NCI-H748 treated with DMSO at 0.1 percent for 48 hours (cell line): ENCODE measurements at regions not wholly inside any gene's neighbourhood (a gene's known extent, or its start where the extent isn't known, plus 50 kb on each side); places are given as distances from the start of the nearest gene placed in this dataset.
"Not testable (repeated sequence)": the region's sequence is repeated elsewhere in the genome, so short reads cannot be mapped to it uniquely, and the experiment has no call there.

Experiments used
- DNase-seq: peaks from one replicate; lab custom pipeline; 2025; lab: John Stamatoyannopoulos, UW

DNA sequence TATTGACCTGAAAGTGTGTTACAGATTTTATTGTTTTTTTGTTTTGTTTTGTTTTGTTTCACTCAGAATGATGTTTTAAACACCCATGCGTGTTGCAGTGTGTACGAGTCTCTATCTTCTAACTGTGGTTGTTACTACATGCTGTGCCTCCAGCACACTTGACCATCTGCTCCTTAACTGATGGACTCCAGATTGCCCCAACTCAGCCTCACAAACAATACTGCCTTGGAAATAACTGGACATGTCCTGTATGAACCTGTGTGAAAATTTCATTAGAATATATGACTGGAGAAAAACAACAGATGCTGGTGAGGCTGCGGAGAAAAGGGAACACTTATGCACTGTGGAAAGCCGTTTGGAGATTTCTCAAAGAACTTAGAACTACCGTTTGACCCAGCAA is 68.7 kb upstream of the HAND1 start:
- no peak for DNase-seq

DNA sequence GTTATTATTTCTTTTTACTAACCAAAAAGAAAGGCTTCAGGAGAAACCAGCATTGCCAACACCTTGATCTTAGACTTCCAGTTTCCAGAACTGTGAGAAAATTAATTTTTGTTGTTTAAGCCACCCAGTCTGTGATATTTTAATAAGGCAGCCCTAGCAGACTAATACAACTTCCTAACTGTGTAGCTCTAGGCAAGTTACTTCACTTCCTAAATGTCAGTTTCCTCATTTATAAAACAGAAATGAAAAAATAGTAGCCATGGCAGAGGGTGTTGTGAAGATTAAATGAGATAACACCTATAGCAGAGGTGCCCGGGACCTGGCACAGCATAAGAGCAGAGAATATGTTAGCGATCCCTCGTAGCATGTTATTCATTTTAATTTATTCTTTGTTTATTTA is 66.6 kb upstream of the HAND1 start:
- no peak for DNase-seq

DNA sequence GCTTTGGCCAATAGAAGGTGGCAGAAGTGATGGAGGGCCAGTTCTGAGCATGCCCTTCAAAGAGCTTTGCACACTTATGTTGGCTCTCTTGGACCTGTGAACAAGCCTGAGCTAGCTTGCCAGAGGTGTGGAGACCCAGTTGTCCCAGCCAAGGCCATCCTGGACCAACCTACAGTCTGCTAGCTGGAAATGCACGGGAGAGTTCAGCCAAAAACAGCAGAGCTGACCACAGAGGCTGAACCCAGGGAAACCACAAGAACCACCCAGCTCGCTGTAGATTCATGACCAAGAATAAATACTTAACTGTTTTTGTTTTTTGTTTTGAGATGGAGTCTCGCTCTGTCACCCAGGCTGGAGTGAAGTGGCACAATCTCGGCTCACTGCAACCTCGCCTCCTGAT is 65.4 kb upstream of the HAND1 start:
- DNase-seq, result no peak

DNA sequence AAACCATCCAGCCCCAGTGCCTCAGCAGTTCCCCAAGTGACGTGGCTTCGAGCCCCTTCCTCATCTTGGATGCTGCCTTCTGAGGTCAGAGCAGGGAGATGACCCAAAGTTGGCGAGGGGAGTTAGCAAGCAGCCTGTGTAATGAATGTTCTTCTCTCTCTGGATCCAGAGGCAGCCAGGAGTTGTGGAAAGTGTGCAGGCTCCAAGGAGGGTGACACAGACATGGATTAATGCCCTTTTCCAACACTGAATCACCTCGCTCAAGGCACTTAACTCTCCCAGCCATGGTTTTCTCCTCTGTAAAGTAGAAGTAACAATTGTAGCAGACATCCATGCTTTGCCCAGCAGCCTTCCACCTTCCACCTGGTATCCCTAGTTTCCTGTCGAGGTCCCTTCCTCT is 64.6 kb upstream of the HAND1 start:
- no peak for DNase-seq

DNA sequence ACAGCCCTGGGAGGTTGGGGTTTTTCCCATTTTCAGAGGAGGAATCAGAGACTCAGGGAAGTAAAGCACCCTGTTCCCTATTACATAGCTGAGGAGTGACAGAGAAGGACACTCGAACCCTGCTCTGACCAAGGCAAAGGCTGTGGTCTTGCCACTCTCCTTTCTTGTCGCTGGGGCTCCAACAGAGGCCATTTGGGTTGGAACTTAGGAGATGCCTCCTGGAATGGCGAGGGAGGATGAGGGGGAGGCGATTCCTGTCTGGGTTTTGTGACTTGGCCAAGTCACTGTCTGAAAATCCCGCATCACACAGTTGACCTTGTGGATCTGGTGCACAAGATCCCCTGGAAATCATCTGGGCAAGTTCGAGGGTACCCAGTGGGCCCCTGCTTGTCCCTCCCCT is 64.0 kb upstream of the HAND1 start:
- no peak for DNase-seq

DNA sequence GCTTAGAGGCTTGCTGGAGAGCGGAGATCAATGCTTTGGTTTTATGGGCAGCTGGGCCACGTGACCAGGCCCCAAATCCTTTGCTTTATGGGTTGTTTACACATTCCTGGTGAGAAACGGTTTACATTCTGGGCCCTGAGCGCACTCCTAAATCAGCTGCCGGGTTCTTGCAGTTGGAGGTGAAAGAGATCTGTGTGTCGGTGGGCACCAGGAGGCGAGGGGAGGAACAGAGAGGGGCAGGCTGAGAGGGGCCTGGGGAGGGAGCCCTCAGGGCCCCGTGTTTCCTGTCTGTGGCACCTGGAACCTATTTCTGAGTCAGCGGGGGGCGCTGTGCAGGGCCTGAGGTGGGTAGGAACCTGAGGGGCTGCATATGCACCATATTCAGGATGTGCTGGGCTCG is 63.5 kb upstream of the HAND1 start:
- no peak for DNase-seq

DNA sequence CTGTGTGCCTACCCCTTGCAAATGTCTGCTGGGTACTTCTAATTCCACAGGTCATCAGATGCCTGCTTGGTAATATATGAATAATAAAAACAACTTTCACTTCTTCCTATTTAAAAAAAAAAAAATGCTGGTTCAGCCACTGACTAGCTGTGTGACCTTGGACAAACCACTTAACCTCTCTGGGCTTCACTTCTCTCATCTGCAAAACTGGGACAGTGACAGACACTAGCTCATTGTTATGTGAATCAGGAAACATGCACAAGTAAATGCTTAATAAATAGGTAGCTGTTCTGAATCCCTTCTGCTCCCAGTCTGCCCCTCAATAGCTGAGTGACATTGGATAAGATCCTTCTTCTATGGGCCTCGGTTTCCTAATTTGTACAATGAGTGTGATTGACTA is 62.6 kb upstream of the HAND1 start:
- no peak for DNase-seq

DNA sequence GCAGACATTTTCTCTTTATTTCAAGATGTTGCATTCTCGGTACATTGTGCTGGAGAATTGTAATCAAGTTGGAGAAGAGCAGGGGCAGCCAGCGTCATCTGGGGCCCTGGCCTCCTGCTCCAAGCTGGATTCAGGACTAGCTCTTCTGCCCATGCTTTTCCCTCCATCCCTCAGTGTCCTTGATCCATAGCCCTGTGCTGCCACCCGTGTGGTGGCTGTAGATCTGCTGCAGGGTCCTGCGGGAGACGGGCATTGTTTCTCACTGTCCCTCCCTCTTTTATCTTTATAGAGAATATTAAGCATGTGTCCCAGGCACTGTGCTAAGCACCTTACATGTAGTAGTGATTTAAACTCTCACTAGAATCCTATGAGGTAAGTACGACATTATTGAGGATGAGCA is 60.5 kb upstream of the HAND1 start:
- DNase-seq, result no peak

DNA sequence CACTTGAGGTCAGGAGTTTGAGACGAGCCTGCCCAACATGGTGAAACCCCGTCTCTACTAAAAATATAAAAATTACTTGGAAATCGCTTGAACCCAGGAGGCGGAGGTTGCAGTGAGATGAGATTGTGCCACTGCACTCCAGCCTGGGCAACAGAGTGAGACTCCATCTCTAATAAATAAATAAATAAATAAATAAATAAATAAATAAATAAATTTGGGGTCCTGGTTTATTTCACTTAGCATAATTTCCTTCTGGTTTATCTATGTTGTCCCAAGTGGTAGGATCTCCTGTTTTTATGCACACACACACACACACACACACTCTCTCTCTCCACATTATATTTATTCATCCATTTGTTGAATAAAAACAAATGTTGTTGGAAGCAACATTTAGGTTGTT is 58.4 kb upstream of the HAND1 start:
- DNase-seq, result not testable (repeated sequence)

DNA sequence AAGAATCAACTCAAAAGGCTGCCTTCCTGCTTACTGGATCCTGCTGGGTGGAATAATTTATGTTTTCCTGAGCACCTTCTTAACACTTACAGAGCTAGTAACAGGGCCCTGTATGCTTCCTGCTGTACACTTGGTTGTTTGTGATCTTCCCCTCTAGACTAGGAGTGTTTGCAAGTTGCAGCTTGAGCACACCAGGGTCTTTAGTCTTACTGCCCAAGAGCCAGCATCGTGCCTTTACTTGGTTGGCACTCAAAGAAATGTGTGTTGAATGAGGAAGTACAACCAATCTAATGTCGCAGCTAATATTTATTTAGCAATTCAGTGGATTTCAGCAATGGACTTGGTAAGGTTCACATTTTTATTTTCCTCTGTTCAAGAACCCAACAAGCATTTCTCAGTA is 57.5 kb upstream of the HAND1 start:
- no peak for DNase-seq

DNA sequence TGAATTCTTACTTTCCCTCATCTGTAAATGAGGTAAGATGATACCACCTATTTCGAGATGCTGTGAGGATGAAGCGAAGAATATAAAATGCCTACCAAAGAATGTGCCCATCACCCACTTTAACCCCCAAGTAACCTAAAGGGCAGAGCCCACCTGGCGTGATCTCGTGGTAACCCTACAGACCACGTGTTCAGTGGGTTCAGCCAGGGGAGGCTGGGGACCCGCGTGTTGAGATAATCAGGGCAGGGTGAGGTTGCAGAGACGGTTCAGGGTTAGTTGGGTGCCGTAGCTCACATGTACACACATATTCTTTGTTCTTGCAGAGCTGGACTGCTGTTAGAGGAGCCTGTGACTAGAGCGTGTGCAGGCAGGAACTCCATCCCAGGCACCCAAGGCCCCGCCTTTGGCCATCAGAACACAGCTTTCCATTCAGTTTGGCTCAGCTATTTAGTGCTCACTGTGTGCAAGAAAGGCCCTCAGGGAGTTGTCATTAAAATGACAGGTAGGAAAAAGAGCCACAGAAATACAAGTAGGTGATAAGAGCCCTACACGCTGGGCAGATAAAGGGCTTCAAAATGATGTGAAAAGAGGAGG is 56.5 kb upstream of the HAND1 start:
- DNase-seq, result no peak

DNA sequence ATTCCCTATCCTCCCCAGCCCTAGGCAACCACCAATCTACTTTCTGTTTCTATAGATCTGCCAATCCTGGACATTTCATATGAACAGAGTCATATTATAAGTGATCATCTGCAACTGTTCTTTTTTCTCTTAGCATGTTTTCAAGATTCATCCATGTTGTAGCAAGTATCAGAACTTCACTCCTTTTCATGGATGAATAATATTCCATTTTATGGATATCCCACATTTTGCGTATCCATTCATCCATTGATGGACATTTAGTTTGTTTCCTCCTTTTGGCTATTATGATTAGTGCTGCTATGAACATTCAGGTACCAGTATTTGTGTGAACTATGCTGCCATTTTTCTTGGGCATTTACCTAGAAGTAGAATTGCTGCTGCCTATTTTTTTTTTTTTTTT is 51.3 kb upstream of the HAND1 start:
- no peak for DNase-seq

DNA sequence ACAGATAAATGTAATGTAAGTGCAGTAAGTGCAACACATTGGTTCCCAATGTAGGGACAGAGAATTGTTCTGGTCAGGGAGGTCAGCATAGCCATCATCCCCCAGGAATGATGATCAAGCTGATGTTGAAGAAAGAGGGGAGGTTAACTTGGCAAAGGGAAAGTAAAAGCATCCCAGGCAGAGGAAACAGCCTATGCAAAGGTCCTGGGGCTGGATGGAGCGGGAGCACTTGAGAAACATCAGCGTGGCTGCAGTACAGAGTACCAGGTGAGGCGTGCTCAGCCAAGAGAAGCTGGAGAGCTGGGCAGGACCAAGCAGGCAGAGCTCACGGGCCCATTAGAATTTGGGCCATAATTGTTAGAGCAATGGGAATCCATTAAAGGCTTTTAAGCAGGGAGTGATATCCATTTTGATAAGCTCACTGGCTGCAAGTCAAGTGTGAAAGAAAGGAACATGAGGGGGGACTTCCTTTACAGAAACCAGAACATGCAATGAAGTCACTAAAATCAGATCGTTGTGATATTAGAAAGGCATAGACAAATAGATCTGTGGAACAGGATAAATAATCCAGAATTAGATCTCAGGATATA is 50.1 kb upstream of the HAND1 start:
- DNase-seq, result no peak
